K562 (cell line): ENCODE measurements at regions not wholly inside any gene's neighbourhood (a gene's known extent, or its start where the extent isn't known, plus 50 kb on each side); places are given as distances from the start of the nearest gene placed in this dataset.

Experiments
- ATAC-seq: fragments of 200-7000 bp; cut with Tn5 transposase; 3 replicates; pipeline ENCODE4 v1.9.1; 2020; ENCODE audit warnings: moderate library complexity
- BruUV-seq: library from RNA; stranded (reverse); fragments of 400-500 nt; replicated peaks from 2 replicates; lab custom pipeline; 2021; lab: Mats Ljungman, UMichigan
- CTCF ChIA-PET: fragments of 300-600 bp; formaldehyde crosslinking; extraction: SDS; loops from one replicate; lab custom pipeline; 2021; ENCODE audit warnings: low intra/inter-chr PET ratio; lab: Yijun Ruan, JAX
- POLR2A ChIA-PET: fragments of 300-600, 350-650 bp; sonication (Branson Sonifier 250); formaldehyde crosslinking; extraction: SDS; loops from one replicate; lab custom pipeline; 2021; ENCODE audit warnings: antibody characterized with exemption, inconsistent platforms; lab: Yijun Ruan, JAX
- DNase-seq, 4 experiments: peaks; one replicate each; pipeline versions ENCODE4 v3.0.0 to v3.0.0-alpha.2; 2011 to 2018; ENCODE audit warnings: low spot score in 3 of 4, mixed read lengths in 3 of 4; ENCODE audit errors: extremely low read depth in 1 of 4
- FAIRE-seq: peaks from 2 replicates; lab custom pipeline; 2011; peaks lifted over from hg19 to GRCh38; lab: Jason Lieb, UNC
- H2AFZ ChIP-seq: 2 replicates; pipeline ENCODE4 v1.6.0; 2011; ENCODE audit warnings: low read depth, low read length, control low read depth, inconsistent platforms
- H3K27ac ChIP-seq: fragments of 200-600 bp; 3 replicates; pipeline ENCODE4 v1.8.0; 2011; ENCODE audit warnings: low read depth, mild to moderate bottlenecking, control low read depth, inconsistent platforms, low read length, moderate library complexity, mixed read lengths; ENCODE audit errors: extremely low read depth
- H3K27me3 ChIP-seq, 2 experiments: fragments of 300-600 bp in 1 of 2; 2 replicates in 1 of 2; 3 replicates in 1 of 2; pipeline versions ENCODE4 v1.6.0 to v1.8.0; 2011; ENCODE audit warnings: inconsistent platforms in 2 of 2, low read length in 2 of 2, mild to moderate bottlenecking in 1 of 2, mixed read lengths in 1 of 2, moderate library complexity in 1 of 2; ENCODE audit not compliant: control insufficient read depth in 2 of 2, insufficient read depth in 2 of 2
- H3K36me3 ChIP-seq: fragments of 300-600 bp; 3 replicates; pipeline ENCODE4 v1.8.0; 2011; ENCODE audit warnings: mild to moderate bottlenecking, low read length, inconsistent platforms; ENCODE audit not compliant: control insufficient read depth, insufficient read depth
- H3K4me1 ChIP-seq, 2 experiments: fragments of 200-600 bp in 1 of 2; replicated peaks in 1 of 2; 2 replicates in 1 of 2; 3 replicates in 1 of 2; pipeline versions ENCODE4 v1.5.1 to v1.8.0; 2011; ENCODE audit warnings: inconsistent platforms in 2 of 2, low read length in 2 of 2, mild to moderate bottlenecking in 1 of 2, mixed read lengths in 1 of 2, moderate library complexity in 1 of 2; ENCODE audit not compliant: control insufficient read depth in 2 of 2, insufficient read depth in 2 of 2
- H3K4me2 ChIP-seq: 2 replicates; pipeline ENCODE4 v1.6.1; 2011; ENCODE audit warnings: low read length, control low read depth, inconsistent platforms, mixed read lengths; ENCODE audit not compliant: insufficient read depth
- H3K4me3 ChIP-seq: fragments of 200-600 bp; sonication (generic), shearing (Covaris generic); 2 replicates; pipeline ENCODE4 v1.5.1; 2016; ENCODE audit warnings: control low read depth, inconsistent platforms
- H3K79me2 ChIP-seq: fragments of 200-600 bp; 3 replicates; pipeline ENCODE4 v1.8.0; 2011; ENCODE audit warnings: low read length, inconsistent platforms; ENCODE audit not compliant: control insufficient read depth, insufficient read depth
- H3K9ac ChIP-seq, 2 experiments: 2 replicates each; pipeline versions ENCODE4 v1.6.0 to v1.6.1; 2011; ENCODE audit warnings: low read depth in 2 of 2, low read length in 2 of 2, control low read depth in 1 of 2, inconsistent platforms in 1 of 2, mild to moderate bottlenecking in 1 of 2, mixed read lengths in 1 of 2; ENCODE audit not compliant: insufficient read depth in 1 of 2
- H3K9me1 ChIP-seq: one replicate; pipeline ENCODE4 v1.6.0; 2011; ENCODE audit warnings: inconsistent platforms, mild to moderate bottlenecking, low read length, moderate library complexity; ENCODE audit not compliant: control insufficient read depth, insufficient read depth
- H3K9me3 ChIP-seq: replicated peaks from 2 replicates; pipeline ENCODE4 v1.5.1; 2011; ENCODE audit warnings: low read depth, low read length, inconsistent platforms; ENCODE audit not compliant: control insufficient read depth, insufficient read depth
- H4K20me1 ChIP-seq: replicated peaks from 2 replicates; pipeline ENCODE4 v1.6.1; 2011; ENCODE audit warnings: low read length, inconsistent platforms, mixed read lengths; ENCODE audit not compliant: control insufficient read depth, insufficient read depth
- FOXK2 ChIP-seq, 2 experiments: fragments of 450-650 bp; IDR thresholded peaks in 1 of 2; conservative IDR thresholded peaks in 1 of 2; 2 replicates each; pipeline ENCODE4 v1.6.1; 2016; ENCODE audit warnings: low read depth in 2 of 2, mild to moderate bottlenecking in 1 of 2
- FUS ChIP-seq: fragments of 200-400 bp; formaldehyde crosslinking; optimal IDR thresholded peaks from 2 replicates; pipeline ENCODE3; 2017; ENCODE audit warnings: low read depth, low read length
- KLF13 ChIP-seq: fragments of 450-650 bp; IDR thresholded peaks from 2 replicates; pipeline ENCODE4 v1.6.1; 2016; ENCODE audit warnings: missing genetic modification characterization, low read depth, mild to moderate bottlenecking, missing compliant biosample characterization, moderate library complexity, borderline replicate concordance
- NFE2 ChIP-seq: IDR thresholded peaks from 2 replicates; pipeline ENCODE4 v1.6.1; 2014; ENCODE audit warnings: antibody characterized with exemption, low read depth
- NR2C1 ChIP-seq, 2 experiments: fragments of 450-650 bp; IDR thresholded peaks; 2 replicates each; pipeline ENCODE4 v1.6.1; 2017; ENCODE audit warnings: mild to moderate bottlenecking in 2 of 2, antibody characterized with exemption in 1 of 2, inconsistent platforms in 1 of 2, missing compliant biosample characterization in 1 of 2, missing genetic modification characterization in 1 of 2
- PCBP1 ChIP-seq: fragments of 200-400 bp; formaldehyde crosslinking; IDR thresholded peaks from 2 replicates; pipeline ENCODE4 v1.6.1; 2018; ENCODE audit warnings: mild to moderate bottlenecking, low read depth, low read length; ENCODE audit not compliant: poor library complexity, severe bottlenecking
- PPARD ChIP-seq: fragments of 250-450 bp; sonication (Bioruptor Pico); IDR thresholded peaks from 2 replicates; pipeline ENCODE4 v1.8.0; 2022; ENCODE audit warnings: inconsistent platforms, mild to moderate bottlenecking, moderate library complexity
- SMARCA4 ChIP-seq: fragments of 450-650 bp; IDR thresholded peaks from 2 replicates; pipeline ENCODE4 v1.6.1; 2016
- TAF9B ChIP-seq: fragments of 450-650 bp; IDR thresholded peaks from 2 replicates; pipeline ENCODE4 v1.6.1; 2018; ENCODE audit warnings: mild to moderate bottlenecking; ENCODE audit not compliant: partially characterized antibody
- ZFP36 ChIP-seq: fragments of 150-350 bp; IDR thresholded peaks from 2 replicates; pipeline ENCODE4 v1.6.1; 2018; ENCODE audit warnings: low read length, low read depth; ENCODE audit not compliant: partially characterized antibody
- ZNF551 ChIP-seq: fragments of 250-450 bp; sonication (Bioruptor Pico); IDR thresholded peaks from 2 replicates; pipeline ENCODE4 v1.5.0; 2021; ENCODE audit warnings: mild to moderate bottlenecking, moderate library complexity
- ZNF707 ChIP-seq: fragments of 250-450 bp; sonication (Bioruptor Pico); conservative IDR thresholded peaks from 2 replicates; pipeline ENCODE4 v1.8.0; 2022; ENCODE audit warnings: inconsistent platforms, mild to moderate bottlenecking, moderate library complexity
- ZNF79 ChIP-seq: fragments of 250-450 bp; sonication (Bioruptor Pico); IDR thresholded peaks from 2 replicates; pipeline ENCODE4 v1.4.0; 2020; ENCODE audit warnings: low read depth, mild to moderate bottlenecking, moderate library complexity
- WGBS: fragments of 100-300 bp; shearing (Covaris generic); methylation state at CpG from one replicate; pipeline ENCODE4 v1.1.6; 2016; ENCODE audit warnings: low coverage, mixed read lengths; ENCODE audit not compliant: insufficient coverage; ENCODE audit errors: missing lambda C conversion rate; 5-methylcytosine and 5-hydroxymethylcytosine counted together
- in situ Hi-C: fragments of 300-500 bp; cut with MboI; formaldehyde crosslinking; loops from 4 replicates; pipeline ENCODE4 v1.15.0; 2018; ENCODE audit warnings: inconsistent platforms, mixed read lengths
- intact Hi-C: fragments of 100-400 bp; cut with micrococcal nuclease; formaldehyde crosslinking; loops from 2 replicates; pipeline ENCODE4 v1.14.2; 2022
- TF ChIP-seq, protein P1 (sequence below): fragments of 450-650 bp; IDR thresholded peaks from 2 replicates; pipeline ENCODE4 v1.6.1; 2016; ENCODE audit warnings: low read depth, mild to moderate bottlenecking, moderate library complexity
- TF ChIP-seq, protein P2 (sequence below), 2 experiments: IDR thresholded peaks; 2 replicates each; pipeline ENCODE4 v1.6.1; 2012; ENCODE audit warnings: improper control_type of control experiment in 2 of 2, low read depth in 2 of 2, low read length in 2 of 2, borderline replicate concordance in 1 of 2
- TF ChIP-seq, protein P3 (sequence below): sonication (generic); formaldehyde crosslinking; IDR thresholded peaks from 2 replicates; pipeline ENCODE4 v1.8.0; 2022; ENCODE audit warnings: mild to moderate bottlenecking, missing genetic modification reagents

DNA sequence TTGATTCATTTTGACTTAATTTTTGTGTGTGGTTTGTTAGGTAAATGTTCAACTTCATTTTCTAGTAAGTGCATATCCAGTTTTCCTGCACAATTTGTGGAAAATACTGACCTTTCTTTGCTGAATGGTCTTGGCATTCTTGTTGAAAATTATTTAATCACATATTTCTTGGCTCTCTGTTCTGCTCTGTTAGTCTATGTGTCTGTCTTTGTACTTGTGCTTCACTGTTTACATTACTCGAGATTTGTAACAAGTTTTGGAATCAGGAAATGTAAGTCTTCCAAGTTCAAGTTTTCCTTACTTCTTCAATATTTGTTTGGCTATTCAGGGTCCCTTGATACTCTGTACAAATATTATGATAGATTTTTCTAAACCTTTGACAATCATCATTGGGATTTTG lies 838.2 kb upstream of the POM121L12 start:
- BruUV-seq: no TSS peak
- DNase-seq (no peak), FAIRE-seq (no peak), ATAC-seq (no peak)
- Histone ChIP-seq H3K27ac (no peak overlapping the region), H3K9me1 (no peaks in the 10 kb centered on the region), H3K79me2 (no peaks in the 10 kb centered on the region), H3K9me3 (peaks cover 2% of the 10 kb centered on the region; the same call in 1 of the 2 replicates), H3K4me1 (no peaks in the 10 kb centered on the region), H3K4me3 (no peak overlapping the region), H2AFZ (no peak overlapping the region), H3K36me3 (no peaks in the 10 kb centered on the region), H4K20me1 (no peaks in the 10 kb centered on the region), H3K4me2 (no peak overlapping the region), H3K27me3 (no peaks in the 10 kb centered on the region), H3K9ac (no peak overlapping the region)
- intact Hi-C loops: no loop called here
- 0% methylated on average over 1 of the region's 1 CpG for WGBS
- in situ Hi-C loops: no loop called here
- ChIA-PET CTCF (no interaction called here), POLR2A (no interaction called here)
- TF ChIP-seq KLF13 (tag) (no peak), NFE2 (no peak), PPARD (CRISPR knock-in tag) (no peak), ZNF707 (no peak), ZFP36 (no peak), FUS (no peak), FOXK2 (conservative IDR thresholded peaks at IDR 0.05 in 1 of 2, IDR thresholded peaks at IDR 0.05 in 1 of 2; ENCODE audit: low read depth in 2 of 2) (no peak), ZNF79 (CRISPR knock-in tag) (no peak), TAF9B (no peak), ZNF551 (CRISPR knock-in tag) (no peak), SMARCA4 (no peak), NR2C1 (IDR thresholded peaks at IDR 0.05) (no peak), NR2C1 (tag; IDR thresholded peaks at IDR 0.05) (no peak), PCBP1 (no peak)
- TF ChIP-seq, protein P1, sequence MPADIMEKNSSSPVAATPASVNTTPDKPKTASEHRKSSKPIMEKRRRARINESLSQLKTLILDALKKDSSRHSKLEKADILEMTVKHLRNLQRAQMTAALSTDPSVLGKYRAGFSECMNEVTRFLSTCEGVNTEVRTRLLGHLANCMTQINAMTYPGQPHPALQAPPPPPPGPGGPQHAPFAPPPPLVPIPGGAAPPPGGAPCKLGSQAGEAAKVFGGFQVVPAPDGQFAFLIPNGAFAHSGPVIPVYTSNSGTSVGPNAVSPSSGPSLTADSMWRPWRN: no peak
- TF ChIP-seq, protein P2, sequence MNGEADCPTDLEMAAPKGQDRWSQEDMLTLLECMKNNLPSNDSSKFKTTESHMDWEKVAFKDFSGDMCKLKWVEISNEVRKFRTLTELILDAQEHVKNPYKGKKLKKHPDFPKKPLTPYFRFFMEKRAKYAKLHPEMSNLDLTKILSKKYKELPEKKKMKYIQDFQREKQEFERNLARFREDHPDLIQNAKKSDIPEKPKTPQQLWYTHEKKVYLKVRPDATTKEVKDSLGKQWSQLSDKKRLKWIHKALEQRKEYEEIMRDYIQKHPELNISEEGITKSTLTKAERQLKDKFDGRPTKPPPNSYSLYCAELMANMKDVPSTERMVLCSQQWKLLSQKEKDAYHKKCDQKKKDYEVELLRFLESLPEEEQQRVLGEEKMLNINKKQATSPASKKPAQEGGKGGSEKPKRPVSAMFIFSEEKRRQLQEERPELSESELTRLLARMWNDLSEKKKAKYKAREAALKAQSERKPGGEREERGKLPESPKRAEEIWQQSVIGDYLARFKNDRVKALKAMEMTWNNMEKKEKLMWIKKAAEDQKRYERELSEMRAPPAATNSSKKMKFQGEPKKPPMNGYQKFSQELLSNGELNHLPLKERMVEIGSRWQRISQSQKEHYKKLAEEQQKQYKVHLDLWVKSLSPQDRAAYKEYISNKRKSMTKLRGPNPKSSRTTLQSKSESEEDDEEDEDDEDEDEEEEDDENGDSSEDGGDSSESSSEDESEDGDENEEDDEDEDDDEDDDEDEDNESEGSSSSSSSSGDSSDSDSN (IDR thresholded peaks at IDR 0.05; ENCODE audit: borderline replicate concordance in 1 of 2, low read depth in 2 of 2, low read length in 2 of 2): no peak
- TF ChIP-seq, protein P3, sequence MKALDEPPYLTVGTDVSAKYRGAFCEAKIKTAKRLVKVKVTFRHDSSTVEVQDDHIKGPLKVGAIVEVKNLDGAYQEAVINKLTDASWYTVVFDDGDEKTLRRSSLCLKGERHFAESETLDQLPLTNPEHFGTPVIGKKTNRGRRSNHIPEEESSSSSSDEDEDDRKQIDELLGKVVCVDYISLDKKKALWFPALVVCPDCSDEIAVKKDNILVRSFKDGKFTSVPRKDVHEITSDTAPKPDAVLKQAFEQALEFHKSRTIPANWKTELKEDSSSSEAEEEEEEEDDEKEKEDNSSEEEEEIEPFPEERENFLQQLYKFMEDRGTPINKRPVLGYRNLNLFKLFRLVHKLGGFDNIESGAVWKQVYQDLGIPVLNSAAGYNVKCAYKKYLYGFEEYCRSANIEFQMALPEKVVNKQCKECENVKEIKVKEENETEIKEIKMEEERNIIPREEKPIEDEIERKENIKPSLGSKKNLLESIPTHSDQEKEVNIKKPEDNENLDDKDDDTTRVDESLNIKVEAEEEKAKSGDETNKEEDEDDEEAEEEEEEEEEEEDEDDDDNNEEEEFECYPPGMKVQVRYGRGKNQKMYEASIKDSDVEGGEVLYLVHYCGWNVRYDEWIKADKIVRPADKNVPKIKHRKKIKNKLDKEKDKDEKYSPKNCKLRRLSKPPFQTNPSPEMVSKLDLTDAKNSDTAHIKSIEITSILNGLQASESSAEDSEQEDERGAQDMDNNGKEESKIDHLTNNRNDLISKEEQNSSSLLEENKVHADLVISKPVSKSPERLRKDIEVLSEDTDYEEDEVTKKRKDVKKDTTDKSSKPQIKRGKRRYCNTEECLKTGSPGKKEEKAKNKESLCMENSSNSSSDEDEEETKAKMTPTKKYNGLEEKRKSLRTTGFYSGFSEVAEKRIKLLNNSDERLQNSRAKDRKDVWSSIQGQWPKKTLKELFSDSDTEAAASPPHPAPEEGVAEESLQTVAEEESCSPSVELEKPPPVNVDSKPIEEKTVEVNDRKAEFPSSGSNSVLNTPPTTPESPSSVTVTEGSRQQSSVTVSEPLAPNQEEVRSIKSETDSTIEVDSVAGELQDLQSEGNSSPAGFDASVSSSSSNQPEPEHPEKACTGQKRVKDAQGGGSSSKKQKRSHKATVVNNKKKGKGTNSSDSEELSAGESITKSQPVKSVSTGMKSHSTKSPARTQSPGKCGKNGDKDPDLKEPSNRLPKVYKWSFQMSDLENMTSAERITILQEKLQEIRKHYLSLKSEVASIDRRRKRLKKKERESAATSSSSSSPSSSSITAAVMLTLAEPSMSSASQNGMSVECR (CRISPR knock-in tag): no peak
